HG02981 (cell line): ENCODE measurements at regions not wholly inside any gene's neighbourhood (a gene's known extent, or its start where the extent isn't known, plus 50 kb on each side); places are given as distances from the start of the nearest gene placed in this dataset.
"Not testable (repeated sequence)": the region's sequence is repeated elsewhere in the genome, so short reads cannot be mapped to it uniquely, and the experiment has no call there.

ENCODE experiments used
- ATAC-seq: cut with Tn5 transposase; IDR thresholded peaks from one replicate; pipeline ENCODE4 v1.9.1; 2021; ENCODE audit warnings: mild to moderate bottlenecking, moderate library complexity; ENCODE audit not compliant: unreplicated experiment

DNA sequence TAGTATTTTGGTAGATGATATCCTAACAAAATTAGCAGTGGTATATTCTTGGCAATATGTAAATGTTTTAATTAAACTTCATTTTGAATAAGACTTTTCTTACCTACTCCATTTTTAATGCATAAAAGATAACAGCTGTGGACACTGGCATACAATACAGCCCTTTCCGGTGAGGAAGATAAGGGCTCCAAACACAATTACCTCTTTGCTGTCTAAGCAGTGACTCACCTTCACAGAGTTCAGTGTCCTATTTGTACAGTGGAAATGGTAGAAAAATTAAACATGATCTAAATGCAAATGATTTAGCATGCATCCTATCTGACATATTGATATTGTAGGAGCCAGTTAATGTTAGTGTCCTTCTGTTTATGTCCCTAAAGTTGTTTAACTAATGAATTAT is 969.4 kb downstream of the PLOD2 start:
- no peak for ATAC-seq

DNA sequence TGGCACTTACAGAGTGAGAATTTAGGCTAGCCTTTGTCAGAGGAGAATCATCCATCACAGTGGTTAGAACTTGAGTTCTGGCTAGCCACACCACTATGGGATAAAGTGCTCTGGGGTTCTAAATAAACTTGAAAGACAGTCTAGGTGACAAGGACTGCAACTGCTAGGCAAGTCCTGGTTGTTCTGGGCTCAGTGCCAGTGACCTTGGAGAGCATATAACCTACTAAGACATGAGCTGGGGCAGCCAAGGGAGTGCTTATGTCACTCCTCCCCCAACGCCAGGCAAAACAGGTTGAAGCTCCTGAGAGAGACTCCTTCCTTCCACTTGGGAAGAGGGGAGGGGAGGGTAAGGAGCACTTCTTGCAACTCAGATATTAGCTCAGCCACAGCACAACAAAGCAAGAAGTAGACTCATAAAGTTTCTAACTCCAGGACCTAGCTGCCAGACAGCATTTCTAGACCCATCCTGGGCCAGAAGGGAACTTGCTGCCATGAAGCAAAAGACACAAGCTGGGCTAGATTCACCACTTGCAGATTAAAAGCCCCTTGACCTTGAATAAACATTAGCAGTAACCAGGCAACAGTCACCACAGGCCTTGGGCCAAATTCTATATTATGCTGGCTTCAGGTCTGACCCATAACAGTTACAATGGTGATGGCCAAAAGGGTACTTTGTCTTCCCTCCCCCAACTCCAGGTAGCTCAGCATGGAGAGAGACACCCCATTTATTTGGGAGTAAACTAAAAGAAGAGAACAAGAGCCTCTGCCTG is 963.7 kb downstream of the PLOD2 start:
- ATAC-seq, result no peak

- no peak for ATAC-seq
Measured at GRCh38 chr3:145197821-145198220, 963.2 kb downstream of the PLOD2 start.

GRCh38 chr3:145209561-145209960 is 951.4 kb downstream of the PLOD2 start:
- ATAC-seq, result no peak

- no peak for ATAC-seq
Measured at GRCh38 chr3:145219355-145220235, 941.4 kb downstream of the PLOD2 start.

- no peak for ATAC-seq
Measured at GRCh38 chr3:145224886-145225285, 936.1 kb downstream of the PLOD2 start.

DNA sequence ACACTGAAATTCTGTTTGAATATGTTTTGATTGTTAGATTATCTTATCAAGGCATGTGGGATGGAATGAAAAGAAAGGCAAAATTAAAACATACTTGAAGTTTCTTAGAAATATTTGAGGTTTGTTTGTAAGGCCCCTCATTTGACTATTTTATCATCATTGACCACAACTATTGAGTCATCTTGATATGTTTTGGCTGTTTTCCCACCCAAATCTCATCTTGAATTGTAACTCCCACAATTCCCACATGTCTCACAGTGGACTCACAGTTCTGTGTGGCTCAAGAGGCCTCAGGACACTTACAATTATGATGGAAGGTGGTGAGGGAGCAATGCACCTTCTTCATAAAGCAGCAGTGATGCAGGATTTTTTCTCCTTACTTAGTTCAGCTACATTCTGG is 917.1 kb downstream of the PLOD2 start:
- ATAC-seq, result no peak

- no peak for ATAC-seq
Measured at GRCh38 chr3:145244327-145244726, 916.7 kb downstream of the PLOD2 start.

DNA sequence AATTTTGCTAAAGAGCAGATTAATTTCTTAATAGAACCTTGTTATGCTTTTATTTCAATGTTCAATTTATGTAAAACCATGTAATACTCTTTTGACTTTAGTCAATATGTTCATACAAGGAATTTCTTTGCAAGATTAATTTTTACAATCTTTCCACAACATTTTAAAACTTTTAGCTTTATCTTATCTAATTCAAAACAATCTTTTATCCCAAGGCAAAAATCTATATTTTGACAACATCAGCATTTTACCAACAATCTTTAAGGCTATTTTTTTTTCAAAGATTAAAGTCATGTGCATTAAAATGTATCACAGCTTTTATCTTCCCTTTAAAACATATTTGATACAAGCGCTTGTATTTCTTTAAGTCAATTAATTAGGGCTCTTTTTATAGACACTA is 914.7 kb downstream of the PLOD2 start:
- ATAC-seq, result no peak

DNA sequence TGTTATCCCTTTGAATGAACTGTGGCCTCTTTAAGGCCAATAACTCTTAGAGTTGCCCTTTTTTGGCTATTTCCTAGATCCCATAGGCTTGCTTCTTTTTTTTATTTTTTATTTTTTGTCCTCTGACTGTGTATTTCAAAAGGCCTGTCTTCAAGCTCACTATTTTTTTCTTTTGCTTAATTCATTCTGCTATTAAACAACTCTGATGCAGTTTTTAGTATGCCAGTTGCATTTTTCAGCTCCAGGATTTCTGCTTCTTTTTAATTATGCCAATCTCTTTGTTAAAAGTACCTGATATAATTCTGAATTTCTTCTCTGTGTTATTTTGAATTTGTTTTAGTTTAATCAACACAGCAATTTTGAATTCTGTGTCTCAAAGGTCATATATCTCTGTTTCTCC is 912.1 kb downstream of the PLOD2 start:
- ATAC-seq, result no peak

- ATAC-seq, result no peak
Measured at GRCh38 chr3:145251311-145251710, 909.7 kb downstream of the PLOD2 start.

- ATAC-seq, result not testable (repeated sequence)
Measured at GRCh38 chr3:145257967-145258366, 903.0 kb downstream of the PLOD2 start.

GRCh38 chr3:145259166-145259880 is 901.7 kb downstream of the PLOD2 start:
- ATAC-seq, result no peak

GRCh38 chr3:145263458-145263857 is 897.5 kb downstream of the PLOD2 start:
- ATAC-seq, result not testable (repeated sequence)

GRCh38 chr3:145266368-145266767 is 894.6 kb downstream of the PLOD2 start:
- no peak for ATAC-seq

DNA sequence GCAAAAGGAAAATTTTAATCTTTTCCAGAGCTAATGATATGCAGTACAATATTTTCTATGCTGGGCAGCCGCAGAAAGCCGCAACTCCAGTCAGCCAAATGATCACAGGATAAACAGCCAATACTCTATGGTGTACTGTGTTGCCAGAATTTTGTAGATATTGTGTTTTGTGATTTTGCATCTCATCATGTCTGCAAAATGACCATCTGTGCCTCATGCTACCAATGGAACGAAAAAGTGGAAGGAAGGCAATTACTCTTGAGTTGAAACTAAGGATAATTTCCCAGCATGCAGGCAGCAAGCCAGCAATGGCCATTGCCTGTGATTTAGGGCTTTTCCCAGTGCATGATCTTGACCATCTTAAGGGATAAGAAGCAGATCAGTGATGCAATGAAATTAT is 891.9 kb downstream of the PLOD2 start:
- no peak for ATAC-seq

- ATAC-seq, result no peak
Measured at GRCh38 chr3:145272684-145273083, 888.3 kb downstream of the PLOD2 start.

DNA sequence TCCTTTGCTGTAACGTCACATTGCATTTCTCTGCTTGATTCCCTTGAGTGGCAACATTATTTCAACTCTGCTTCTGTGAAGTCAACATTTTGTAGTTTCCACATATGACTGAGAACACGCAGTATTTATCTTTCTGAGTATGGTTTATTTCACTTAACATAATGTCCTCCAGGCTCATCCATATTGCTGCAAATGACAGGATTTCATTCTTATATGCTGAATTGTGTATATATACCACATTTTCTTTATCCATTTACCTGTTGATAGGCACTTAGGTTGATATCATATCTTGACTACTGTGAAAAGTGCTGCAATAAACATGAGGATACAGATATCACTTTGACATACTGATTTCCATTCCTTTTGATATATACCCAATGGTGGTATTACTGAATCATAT is 878.5 kb downstream of the PLOD2 start:
- no peak for ATAC-seq

GRCh38 chr3:145286937-145287336 is 874.0 kb downstream of the PLOD2 start:
- peak; percentile 52 for ATAC-seq

DNA sequence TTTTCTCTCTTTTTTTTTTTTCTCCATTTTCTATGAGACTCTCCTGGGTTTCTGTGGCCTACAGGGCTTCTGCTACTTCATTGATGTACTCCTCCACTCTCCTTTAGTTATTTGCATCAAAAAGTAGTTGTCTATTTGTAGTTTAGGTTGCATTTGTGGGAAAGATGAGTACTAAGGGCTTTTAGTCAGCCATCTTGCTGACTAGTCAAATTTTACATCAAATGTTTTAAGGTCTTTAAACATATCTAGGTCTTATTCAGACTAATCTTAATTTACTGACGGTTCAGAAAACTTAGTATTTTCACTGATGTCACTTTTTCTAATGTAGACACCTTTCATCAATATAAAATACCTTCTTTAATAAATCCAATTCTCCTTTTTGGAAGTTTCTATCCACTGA is 871.0 kb downstream of the PLOD2 start:
- ATAC-seq, result no peak

DNA sequence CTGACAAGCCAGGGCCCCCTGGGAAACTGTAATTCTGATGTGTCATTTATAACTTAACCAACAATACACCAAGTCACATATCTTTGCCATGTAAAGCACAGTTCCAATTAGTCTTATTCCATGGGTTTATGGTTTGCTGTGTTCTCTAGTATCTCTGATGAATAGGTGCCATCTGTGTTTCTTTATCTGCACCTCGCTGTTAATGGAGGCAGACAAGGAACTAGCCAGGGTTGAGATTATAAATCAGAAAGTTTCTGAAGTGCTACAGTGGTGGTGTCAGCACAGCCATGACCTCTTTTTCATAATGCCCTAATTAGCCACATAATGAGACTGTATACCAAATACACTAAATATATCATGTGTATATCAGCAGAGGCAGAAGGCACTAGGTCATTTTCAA is 866.4 kb downstream of the PLOD2 start:
- no peak for ATAC-seq
